ENCODE measurements at regions not wholly inside any gene's neighbourhood (a gene's known extent, or its start where the extent isn't known, plus 50 kb on each side); places are given as distances from the start of the nearest gene placed in this dataset.

GRCh38 chr3:87501076-87501475, 224.7 kb upstream of the POU1F1 start:
- TF ChIP-seq, protein P1, sequence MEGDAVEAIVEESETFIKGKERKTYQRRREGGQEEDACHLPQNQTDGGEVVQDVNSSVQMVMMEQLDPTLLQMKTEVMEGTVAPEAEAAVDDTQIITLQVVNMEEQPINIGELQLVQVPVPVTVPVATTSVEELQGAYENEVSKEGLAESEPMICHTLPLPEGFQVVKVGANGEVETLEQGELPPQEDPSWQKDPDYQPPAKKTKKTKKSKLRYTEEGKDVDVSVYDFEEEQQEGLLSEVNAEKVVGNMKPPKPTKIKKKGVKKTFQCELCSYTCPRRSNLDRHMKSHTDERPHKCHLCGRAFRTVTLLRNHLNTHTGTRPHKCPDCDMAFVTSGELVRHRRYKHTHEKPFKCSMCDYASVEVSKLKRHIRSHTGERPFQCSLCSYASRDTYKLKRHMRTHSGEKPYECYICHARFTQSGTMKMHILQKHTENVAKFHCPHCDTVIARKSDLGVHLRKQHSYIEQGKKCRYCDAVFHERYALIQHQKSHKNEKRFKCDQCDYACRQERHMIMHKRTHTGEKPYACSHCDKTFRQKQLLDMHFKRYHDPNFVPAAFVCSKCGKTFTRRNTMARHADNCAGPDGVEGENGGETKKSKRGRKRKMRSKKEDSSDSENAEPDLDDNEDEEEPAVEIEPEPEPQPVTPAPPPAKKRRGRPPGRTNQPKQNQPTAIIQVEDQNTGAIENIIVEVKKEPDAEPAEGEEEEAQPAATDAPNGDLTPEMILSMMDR (IDR thresholded peaks at IDR 0.05; ENCODE audit: low read length): no peak
- TF ChIP-seq EZH2 (optimal IDR thresholded peaks at IDR 0.05; ENCODE audit: low read depth, low read length) (no peak), EZH2phosphoT487 (IDR thresholded peaks at IDR 0.05; ENCODE audit: low read length) (no peak)
